ENCODE measurements at regions not wholly inside any gene's neighbourhood (a gene's known extent, or its start where the extent isn't known, plus 50 kb on each side); places are given as distances from the start of the nearest gene placed in this dataset.

- TF ChIP-seq, protein P1, sequence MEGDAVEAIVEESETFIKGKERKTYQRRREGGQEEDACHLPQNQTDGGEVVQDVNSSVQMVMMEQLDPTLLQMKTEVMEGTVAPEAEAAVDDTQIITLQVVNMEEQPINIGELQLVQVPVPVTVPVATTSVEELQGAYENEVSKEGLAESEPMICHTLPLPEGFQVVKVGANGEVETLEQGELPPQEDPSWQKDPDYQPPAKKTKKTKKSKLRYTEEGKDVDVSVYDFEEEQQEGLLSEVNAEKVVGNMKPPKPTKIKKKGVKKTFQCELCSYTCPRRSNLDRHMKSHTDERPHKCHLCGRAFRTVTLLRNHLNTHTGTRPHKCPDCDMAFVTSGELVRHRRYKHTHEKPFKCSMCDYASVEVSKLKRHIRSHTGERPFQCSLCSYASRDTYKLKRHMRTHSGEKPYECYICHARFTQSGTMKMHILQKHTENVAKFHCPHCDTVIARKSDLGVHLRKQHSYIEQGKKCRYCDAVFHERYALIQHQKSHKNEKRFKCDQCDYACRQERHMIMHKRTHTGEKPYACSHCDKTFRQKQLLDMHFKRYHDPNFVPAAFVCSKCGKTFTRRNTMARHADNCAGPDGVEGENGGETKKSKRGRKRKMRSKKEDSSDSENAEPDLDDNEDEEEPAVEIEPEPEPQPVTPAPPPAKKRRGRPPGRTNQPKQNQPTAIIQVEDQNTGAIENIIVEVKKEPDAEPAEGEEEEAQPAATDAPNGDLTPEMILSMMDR (IDR thresholded peaks at IDR 0.05) = no peak
- no peak for TF ChIP-seq EZH2 (IDR thresholded peaks at IDR 0.05; ENCODE audit: borderline replicate concordance, insufficient read depth, low read depth, low read length, poor library complexity, severe bottlenecking)
Measured at GRCh38 chr5:175766963-175767362, 104.4 kb upstream of the CPLX2 start.

Data from B cell (primary cell).